HCT116 (cell line): ENCODE measurements at regions not wholly inside any gene's neighbourhood (a gene's known extent, or its start where the extent isn't known, plus 50 kb on each side); places are given as distances from the start of the nearest gene placed in this dataset.

Experiments used
- CTCF ChIP-seq, 3 experiments: fragments of 200-600 bp in 1 of 3; sonication (generic) in 1 of 3; IDR thresholded peaks in 2 of 3; conservative IDR thresholded peaks in 1 of 3; 2 replicates each; pipeline ENCODE4 v1.5.1; 2012 to 2017; ENCODE audit warnings: low read depth in 2 of 3, low read length in 2 of 3, antibody characterized with exemption in 1 of 3, borderline replicate concordance in 1 of 3, control low read depth in 1 of 3, mild to moderate bottlenecking in 1 of 3, mixed read lengths in 1 of 3, mixed run types in 1 of 3, moderate library complexity in 1 of 3; ENCODE audit not compliant: insufficient read depth in 1 of 3
- EZH2phosphoT487 ChIP-seq: fragments of 200-600 bp; IDR thresholded peaks from 2 replicates; pipeline ENCODE4 v1.6.1; 2018; ENCODE audit warnings: antibody characterized with exemption, borderline replicate concordance
- POLR2A ChIP-seq: IDR thresholded peaks from 2 replicates; pipeline ENCODE4 v1.7.0; 2011; ENCODE audit warnings: borderline replicate concordance; ENCODE audit not compliant: insufficient read depth, insufficient read length; ENCODE audit errors: extremely low read depth

- TF ChIP-seq EZH2phosphoT487 = no peak
- peak; percentile 34 to 65 (median 52); a peak in 5 of 6 replicates for TF ChIP-seq CTCF (IDR thresholded peaks at IDR 0.05 in 2 of 3, conservative IDR thresholded peaks at IDR 0.05 in 1 of 3; ENCODE audit: borderline replicate concordance in 1 of 3, insufficient read depth in 1 of 3, low read depth in 2 of 3, low read length in 2 of 3)
- no peak for TF ChIP-seq POLR2A
Measured at GRCh38 chr13:78978381-78978998, 319.5 kb upstream of the OBI1 start.
